Right lobe of liver (tissue), 6 donors: ENCODE measurements at regions not wholly inside any gene's neighbourhood (a gene's known extent, or its start where the extent isn't known, plus 50 kb on each side); places are given as distances from the start of the nearest gene placed in this dataset.
A peak's percentile ranks its signal among the peaks of the same experiment; 100 is the strongest.

Experiments used
- ATAC-seq, 4 donors: fragments of 200-7000 bp; cut with Tn5 transposase; one replicate each; pipeline ENCODE4 v1.9.1; 2020; ENCODE audit warnings: mild to moderate bottlenecking in 4 of 4, moderate library complexity in 4 of 4
- DNase-seq, 3 donors: peaks; one replicate each; pipeline ENCODE4 v3.0.0-alpha.2; 2020
- H3K27ac ChIP-seq, 3 donors: fragments of 200-600 bp; one replicate each; pipeline ENCODE4 v1.8.0; 2022
- H3K27me3 ChIP-seq, 2 donors: fragments of 200-600 bp; one replicate each; pipeline ENCODE4 v1.8.0; 2022
- H3K36me3 ChIP-seq, 4 donors: fragments of 200-600 bp; sonication (generic) in 1 of 4; one replicate each; pipeline versions ENCODE4 v1.5.1 to v1.8.0; 2017 to 2022; ENCODE audit warnings: control low read depth in 1 of 4
- H3K4me1 ChIP-seq, 4 donors: fragments of 200-600 bp; sonication (generic) in 1 of 4; one replicate each; pipeline versions ENCODE4 v1.5.1 to v1.8.0; 2017 to 2022; ENCODE audit warnings: control low read depth in 1 of 4
- H3K4me3 ChIP-seq, 3 donors: fragments of 200-600 bp; one replicate each; pipeline ENCODE4 v1.8.0; 2022
- H3K9me3 ChIP-seq, 4 donors: fragments of 200-600 bp; sonication (generic) in 1 of 4; one replicate each; pipeline versions ENCODE4 v1.5.1 to v1.8.0; 2017 to 2022; ENCODE audit warnings: control low read depth in 1 of 4
- CTCF ChIP-seq, 4 donors: fragments of 200-600 bp in 3 of 4; fragments of 450-650 bp in 1 of 4; IDR thresholded peaks; one replicate each; pipeline versions ENCODE4 v1.5.1 to v1.8.0; 2016 to 2022; ENCODE audit warnings: antibody characterized with exemption in 4 of 4, mild to moderate bottlenecking in 2 of 4
- POLR2A ChIP-seq: fragments of 450-650 bp; IDR thresholded peaks from one replicate; pipeline ENCODE4 v1.6.1; 2017; ENCODE audit warnings: antibody characterized with exemption, mild to moderate bottlenecking
- WGBS: methylation state at CpG from one replicate; pipeline ENCODE4 v1.1.6; 2018; ENCODE audit warnings: low coverage, low lambda C conversion rate; ENCODE audit not compliant: insufficient coverage; ENCODE audit errors: missing lambda C conversion rate; 5-methylcytosine and 5-hydroxymethylcytosine counted together
- intact Hi-C, 2 donors: fragments of 100-400 bp; cut with DNase I; formaldehyde crosslinking; loops; one replicate each; pipeline versions ENCODE4 v1.11.2 to v1.14.1; 2022
- donor health status: DM: no; HTN: yes; CAD: no.
- donor health status: DM: no; HTN: no; CAD: no.
- donor health status: DM: no; HTN: no; CAD: no.
- donor health status: DM: no; HTN: yes; CAD: no.
- donor health status: DM: no; HTN: yes; CAD: no.

GRCh38 chr3:152524198-152525140 is 255.7 kb downstream of the MBNL1 start:
- no peaks in the 10 kb centered on the region for H3K27me3 ChIP-seq
- TF ChIP-seq CTCF (IDR thresholded peaks at IDR 0.05) = peak; percentile 83 to 86 (median 86)
- TF ChIP-seq POLR2A = no peak
- ATAC-seq = peak; percentile 65 to 83 (median 76)
- WGBS = 63% methylated on average over 3 of the region's 3 CpGs
- no peak overlapping the region for H3K4me3 ChIP-seq
- H3K9me3 ChIP-seq = no peaks in the 10 kb centered on the region
- DNase-seq = no peak
- no peak overlapping the region for H3K27ac ChIP-seq
- intact Hi-C loops = no loop called here
- no peaks in the 10 kb centered on the region for H3K4me1 ChIP-seq
- no peaks in the 10 kb centered on the region for H3K36me3 ChIP-seq

- intact Hi-C loops = no loop called here
- no peak overlapping the region for H3K4me3 ChIP-seq
- H3K36me3 ChIP-seq = no peaks in the 10 kb centered on the region
- no peak overlapping the region for H3K27ac ChIP-seq
- H3K4me1 ChIP-seq = no peaks in the 10 kb centered on the region
- DNase-seq = no peak
- TF ChIP-seq CTCF (IDR thresholded peaks at IDR 0.05) = no peak
- H3K9me3 ChIP-seq = no peaks in the 10 kb centered on the region
- ATAC-seq = no peak
- no peaks in the 10 kb centered on the region for H3K27me3 ChIP-seq
These were observed 263.0 kb downstream of the MBNL1 start for GRCh38 chr3:152531717-152532116.

GRCh38 chr3:152538518-152538917 is 269.8 kb downstream of the MBNL1 start:
- ATAC-seq (no peak), DNase-seq (no peak)
- TF ChIP-seq CTCF (IDR thresholded peaks at IDR 0.05) = no peak
- TF ChIP-seq POLR2A = no peak
- H3K27me3 ChIP-seq = no peaks in the 10 kb centered on the region
- no peak overlapping the region for H3K27ac ChIP-seq
- no peaks in the 10 kb centered on the region for H3K4me1 ChIP-seq
- no CpG with 5 or more reads among the region's 1 CpG for WGBS
- no peak overlapping the region for H3K4me3 ChIP-seq
- no peaks in the 10 kb centered on the region for H3K9me3 ChIP-seq
- no peaks in the 10 kb centered on the region for H3K36me3 ChIP-seq
- intact Hi-C loops = no loop called here

- no peaks in the 10 kb centered on the region for H3K27me3 ChIP-seq
- ATAC-seq = peak in 2 of 4 donors; percentile 17 to 22
- no peak for TF ChIP-seq POLR2A
- TF ChIP-seq CTCF (IDR thresholded peaks at IDR 0.05) = peak in 1 of 4 donors; percentile 7
These were observed 270.5 kb downstream of the MBNL1 start for GRCh38 chr3:152539191-152539764.

More at GRCh38 chr3:152539191-152539764, 270.5 kb downstream of the MBNL1 start:
- Histone ChIP-seq H3K4me1 (no peaks in the 10 kb centered on the region), H3K9me3 (no peaks in the 10 kb centered on the region), H3K27ac (no peak overlapping the region), H3K4me3 (no peak overlapping the region), H3K36me3 (no peaks in the 10 kb centered on the region)
- intact Hi-C loops = no loop called here
- 100% methylated on average over 1 of the region's 2 CpGs for WGBS
- no peak for DNase-seq
